T47D (cell line): ENCODE measurements at regions not wholly inside any gene's neighbourhood (a gene's known extent, or its start where the extent isn't known, plus 50 kb on each side); places are given as distances from the start of the nearest gene placed in this dataset.

Source experiments
- DNase-seq, 2 experiments: peaks; one replicate each; pipeline versions ENCODE4 v3.0.0 to v3.0.0-alpha.2; 2011 to 2012; ENCODE audit warnings: low read depth in 1 of 2, low spot score in 1 of 2
- JUND ChIP-seq: IDR thresholded peaks from 2 replicates; pipeline ENCODE4 v1.6.1; 2012; ENCODE audit warnings: low read depth
- in situ Hi-C: cut with HindIII; loops from 2 replicates; pipeline ENCODE4 v1.10.0; 2016; ENCODE audit warnings: low sequenced_read_pairs, low pct_unique_long_range_greater_than_20kb

DNA sequence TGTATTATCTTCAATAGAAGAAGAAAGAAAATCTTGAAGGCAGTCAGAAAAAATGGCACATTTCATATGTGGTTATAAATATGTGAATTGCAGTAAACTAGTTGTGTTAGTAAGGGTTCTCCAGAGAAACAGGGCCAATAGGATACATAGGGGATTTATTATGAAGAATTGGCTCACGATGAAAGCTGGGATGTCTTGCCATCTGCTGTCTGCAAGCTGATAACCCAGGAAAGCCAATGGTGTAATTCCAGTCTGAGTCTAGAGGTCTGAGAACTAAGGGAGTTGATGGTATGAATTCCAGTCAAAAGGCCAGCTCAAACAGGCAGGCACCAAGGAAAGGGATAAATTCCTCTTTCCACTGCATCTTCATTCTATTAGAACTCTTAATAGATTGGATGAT lies 362.4 kb downstream of the KCNJ3 start:
- in situ Hi-C loops = no loop called here
- DNase-seq = no peak
- no peak for TF ChIP-seq JUND

- DNase-seq = no peak
- in situ Hi-C loops = no loop called here
- no peak for TF ChIP-seq JUND
Measured at GRCh38 chr2:155054712-155055111, 356.2 kb downstream of the KCNJ3 start.

DNA sequence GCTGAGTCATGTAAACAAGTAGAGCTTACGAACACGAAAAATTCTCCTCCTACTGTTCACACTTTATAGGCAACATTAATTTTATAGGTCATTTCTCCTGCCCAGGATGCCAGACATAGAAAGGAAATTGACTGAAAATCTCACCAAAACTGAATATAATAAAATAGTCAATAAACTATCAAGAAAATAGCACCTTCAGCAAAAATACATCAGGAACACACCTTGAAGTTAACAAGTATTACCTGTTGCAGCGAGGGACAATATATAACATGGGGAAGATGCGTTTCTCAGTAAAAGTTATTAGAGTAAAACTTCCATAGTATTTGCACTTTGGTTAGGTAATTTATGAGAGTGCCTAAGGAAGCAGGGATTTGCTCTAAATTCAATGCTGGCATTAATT lies 344.6 kb downstream of the KCNJ3 start:
- TF ChIP-seq JUND = no peak
- DNase-seq = no peak
- in situ Hi-C loops = no loop called here

DNA sequence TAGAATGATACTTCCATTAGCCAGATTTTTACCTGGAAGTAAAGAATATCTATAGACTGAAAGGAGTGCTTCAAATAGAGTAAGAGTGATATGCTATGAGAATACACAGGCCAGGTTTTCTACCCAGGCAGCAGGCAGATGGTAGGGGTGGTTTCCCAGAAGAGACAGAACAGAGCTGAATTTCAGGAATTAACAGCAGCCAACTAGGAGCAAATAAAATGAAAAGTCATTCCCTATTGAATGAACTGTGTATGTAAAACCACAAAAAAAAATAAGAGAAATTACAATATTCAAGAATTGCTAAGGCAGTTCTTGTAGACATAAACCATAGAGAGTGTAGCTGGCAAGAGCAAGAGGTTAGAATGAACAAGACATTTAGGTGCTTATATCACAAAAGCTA lies 336.8 kb downstream of the KCNJ3 start:
- no peak for DNase-seq
- TF ChIP-seq JUND = no peak
- in situ Hi-C loops = no loop called here

DNA sequence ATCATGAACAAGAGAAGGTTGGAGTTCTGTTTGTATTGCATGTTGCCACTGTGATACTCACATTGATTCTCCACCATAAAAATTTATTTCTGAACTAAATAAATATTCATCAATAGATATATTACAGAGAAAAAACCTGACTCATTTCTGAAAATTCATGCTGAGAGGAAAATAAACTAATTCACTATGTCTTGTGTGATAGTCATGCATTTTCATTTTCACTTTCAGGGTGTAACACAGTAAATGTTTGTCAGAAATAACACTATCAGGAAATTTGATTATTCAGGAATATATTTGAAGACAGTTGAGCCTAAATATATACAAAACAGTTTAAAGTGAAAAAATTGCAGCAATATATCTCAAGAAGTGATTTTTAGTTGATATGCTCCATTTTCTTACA lies 335.2 kb downstream of the KCNJ3 start:
- in situ Hi-C loops = no loop called here
- TF ChIP-seq JUND = no peak
- no peak for DNase-seq

- in situ Hi-C loops = no loop called here
- no peak for TF ChIP-seq JUND
- no peak for DNase-seq
Measured at GRCh38 chr2:155030296-155030695, 331.8 kb downstream of the KCNJ3 start.

DNA sequence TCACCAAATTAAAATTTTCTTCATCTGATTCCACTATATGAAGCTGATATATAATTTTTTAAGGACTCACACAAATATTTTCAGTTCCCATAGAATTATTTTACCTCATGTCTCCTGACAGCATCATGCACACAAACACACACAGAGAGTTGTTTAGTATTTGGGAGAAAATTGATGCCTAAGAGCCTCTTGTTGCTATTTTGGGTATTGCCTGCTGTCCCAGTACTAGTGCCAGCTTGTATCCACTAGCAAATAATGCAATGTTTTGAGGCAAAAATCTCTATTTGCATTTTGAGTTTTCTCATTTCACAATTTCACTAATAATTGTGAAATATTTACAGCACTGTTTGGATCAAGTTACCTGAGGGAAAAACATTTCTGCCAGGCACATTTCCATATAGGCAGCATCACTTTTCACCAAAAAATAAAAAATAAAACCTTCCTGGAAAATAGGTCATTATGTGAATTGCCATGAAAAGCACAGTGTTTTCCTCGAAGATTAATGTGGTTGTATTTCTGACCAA lies 328.2 kb downstream of the KCNJ3 start:
- TF ChIP-seq JUND = no peak
- DNase-seq = no peak
- in situ Hi-C loops = no loop called here

DNA sequence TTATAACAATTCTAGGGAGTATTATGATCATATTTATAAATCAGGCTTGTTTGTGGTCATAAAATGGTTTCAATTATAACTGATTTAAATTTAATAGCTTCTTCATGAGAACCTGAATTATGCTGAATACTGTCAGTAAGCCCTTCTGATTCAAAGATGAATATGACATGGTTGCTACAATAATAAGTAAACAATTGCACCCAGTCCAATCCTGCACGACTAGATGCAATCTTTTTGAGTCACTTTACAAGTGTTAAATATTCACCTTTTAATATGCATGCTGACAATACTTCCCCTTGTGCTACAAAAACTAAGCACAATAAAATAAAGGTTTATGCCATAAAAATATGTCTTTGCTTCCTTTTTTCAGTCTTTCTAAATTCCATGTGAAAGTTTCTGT lies 325.2 kb downstream of the KCNJ3 start:
- no peak for TF ChIP-seq JUND
- DNase-seq = peak in 1 of 2 experiments; percentile 0
- in situ Hi-C loops = no loop called here

DNA sequence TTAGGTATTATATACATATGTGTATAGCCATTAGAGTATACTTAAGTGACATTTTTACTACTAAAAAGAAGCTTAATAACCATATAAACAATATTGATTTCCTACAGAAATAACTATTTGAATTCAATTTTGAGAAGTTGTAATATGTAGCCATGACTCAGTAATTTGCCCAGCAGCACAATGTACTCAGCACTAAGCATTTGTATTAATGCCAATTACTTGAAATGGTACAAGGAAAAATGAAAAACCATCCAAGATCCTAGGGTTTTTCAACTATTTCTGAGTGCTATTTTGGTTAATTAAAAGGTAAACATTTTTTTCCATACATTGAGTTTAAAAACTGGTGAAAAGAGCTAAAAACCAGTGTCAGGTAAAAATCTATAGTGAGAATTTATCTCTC lies 324.0 kb downstream of the KCNJ3 start:
- in situ Hi-C loops = no loop called here

GRCh38 chr2:155021618-155022017 lies 323.1 kb downstream of the KCNJ3 start:
- TF ChIP-seq JUND = no peak
- no peak for DNase-seq
- in situ Hi-C loops = no loop called here

More for the DNA sequence above, 324.0 kb downstream of the KCNJ3 start:
- TF ChIP-seq JUND = no peak
- no peak for DNase-seq

DNA sequence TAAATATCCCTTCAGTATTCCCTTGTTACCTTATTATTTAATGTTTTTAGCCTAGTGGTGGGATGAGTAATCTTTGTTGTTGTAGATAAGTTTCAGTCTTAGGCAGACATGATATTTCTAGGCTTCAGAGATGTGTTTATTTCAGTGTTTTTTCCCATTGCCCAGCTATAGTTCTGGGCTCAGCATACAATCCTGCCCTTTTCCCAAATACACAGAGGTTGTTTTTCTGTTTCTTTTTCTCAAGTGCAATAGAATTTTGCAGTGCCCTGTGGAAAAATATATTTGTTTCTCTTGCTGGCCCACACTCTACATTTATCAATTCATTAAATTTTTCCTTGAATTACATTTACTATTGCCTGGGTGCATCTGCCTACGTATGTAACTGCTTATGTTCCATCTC lies 321.8 kb downstream of the KCNJ3 start:
- DNase-seq = no peak
- no peak for TF ChIP-seq JUND
- in situ Hi-C loops = no loop called here

DNA sequence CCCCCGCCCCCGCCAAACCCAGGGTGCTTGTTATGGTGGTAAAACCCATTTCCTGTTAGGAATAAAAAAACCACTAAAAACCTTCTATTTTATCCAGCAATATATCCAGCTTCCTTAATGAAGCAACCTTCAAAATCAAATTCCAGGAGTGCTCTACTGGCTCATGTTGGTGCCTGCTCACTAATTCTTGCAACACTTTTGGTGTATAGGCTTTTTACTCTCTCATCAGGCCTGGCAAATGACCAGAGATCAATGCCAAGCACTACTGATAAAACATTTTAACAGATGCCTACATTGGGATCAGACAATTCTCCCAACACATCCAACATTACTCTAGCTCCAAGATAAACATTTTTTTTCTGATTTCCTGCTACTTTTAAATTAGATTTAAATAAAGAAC lies 312.4 kb downstream of the KCNJ3 start:
- DNase-seq = no peak
- in situ Hi-C loops = no loop called here
- no peak for TF ChIP-seq JUND

GRCh38 chr2:154995361-154995760 lies 296.9 kb downstream of the KCNJ3 start:
- in situ Hi-C loops = no loop called here
- no peak for TF ChIP-seq JUND
- no peak for DNase-seq

DNA sequence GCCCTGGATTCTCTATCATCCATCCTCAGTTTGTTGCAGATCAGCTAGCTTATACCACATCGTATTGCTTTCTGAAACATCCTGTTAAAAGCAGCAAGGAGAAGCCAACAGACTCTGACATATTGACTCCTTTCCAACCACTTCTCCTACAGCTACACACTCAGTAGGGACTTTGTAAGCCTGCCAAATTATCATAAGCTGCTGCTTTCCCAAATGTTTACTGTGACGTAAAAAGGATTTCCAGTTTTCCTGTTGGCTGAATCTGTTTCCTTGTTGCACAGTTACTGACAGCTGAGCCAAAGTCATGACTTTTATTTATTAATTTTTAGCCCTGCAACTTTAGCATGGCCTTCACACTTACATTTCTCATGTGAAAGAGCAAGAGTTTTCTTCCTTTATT lies 294.3 kb downstream of the KCNJ3 start:
- peak in 1 of 2 experiments; percentile 28 for DNase-seq
- in situ Hi-C loops = no loop called here
- TF ChIP-seq JUND = no peak
